ENCODE measurements at regions not wholly inside any gene's neighbourhood (a gene's known extent, or its start where the extent isn't known, plus 50 kb on each side); places are given as distances from the start of the nearest gene placed in this dataset.

GRCh38 chr6:94464018-94464510 is 1044.7 kb upstream of the EPHA7 start:
- POLR2A ChIA-PET = no interaction called here
- no peaks in the 10 kb centered on the region for H3K36me3 ChIP-seq (ENCODE audit: control insufficient read depth in 1 of 2, insufficient read depth in 2 of 2, low read length in 2 of 2)
- H3K27me3 ChIP-seq (ENCODE audit: insufficient read depth, low read length) = no peaks in the 10 kb centered on the region
- no peak overlapping the region for H3K4me3 ChIP-seq (replicated peaks in 1 of 2; ENCODE audit: low read depth in 1 of 2, low read length in 2 of 2)
- H3K9ac ChIP-seq (ENCODE audit: low read length) = no peak overlapping the region
- no peak for ATAC-seq
- peaks cover 0 to 3% of the 10 kb centered on the region in 2 experiments; a peak in 2 of 4 replicates for H3K9me3 ChIP-seq (ENCODE audit: control insufficient read depth in 1 of 2, insufficient read depth in 1 of 2, low read depth in 1 of 2, low read length in 2 of 2)
- RAD21 ChIA-PET (ENCODE audit: low non-redundant PET in 1 of 2, low total read pairs in 2 of 2, uncharacterized antibody in 2 of 2, unreplicated experiment in 2 of 2) = no interaction called here
- H3K27ac ChIP-seq (ENCODE audit: low read depth, low read length) = no peak overlapping the region
- no peaks in the 10 kb centered on the region for H3K79me2 ChIP-seq (ENCODE audit: insufficient read depth, low read length)
- intact Hi-C loops (cut with micrococcal nuclease) = no loop called here
- no peak for DNase-seq (ENCODE audit: low read depth, low spot score)
- H4K20me1 ChIP-seq (ENCODE audit: insufficient read depth) = no peaks in the 10 kb centered on the region
- BruUV-seq (replicated peaks) = no TSS peak
- no peak overlapping the region for H3K4me2 ChIP-seq (ENCODE audit: low read length)
- TF ChIP-seq, protein P1, sequence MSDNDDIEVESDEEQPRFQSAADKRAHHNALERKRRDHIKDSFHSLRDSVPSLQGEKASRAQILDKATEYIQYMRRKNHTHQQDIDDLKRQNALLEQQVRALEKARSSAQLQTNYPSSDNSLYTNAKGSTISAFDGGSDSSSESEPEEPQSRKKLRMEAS (IDR thresholded peaks at IDR 0.05) = no peak
- TF ChIP-seq, protein P2, sequence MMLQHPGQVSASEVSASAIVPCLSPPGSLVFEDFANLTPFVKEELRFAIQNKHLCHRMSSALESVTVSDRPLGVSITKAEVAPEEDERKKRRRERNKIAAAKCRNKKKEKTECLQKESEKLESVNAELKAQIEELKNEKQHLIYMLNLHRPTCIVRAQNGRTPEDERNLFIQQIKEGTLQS (IDR thresholded peaks at IDR 0.05) = no peak
- no peak for TF ChIP-seq POLR2A (IDR thresholded peaks at IDR 0.05; ENCODE audit: borderline replicate concordance, extremely low read depth, insufficient read depth, insufficient read length)
- TF ChIP-seq FOSL1 (IDR thresholded peaks at IDR 0.05; ENCODE audit: low read depth) = no peak
- no peak for TF ChIP-seq JUND (IDR thresholded peaks at IDR 0.05)
- TF ChIP-seq EGR1 (IDR thresholded peaks at IDR 0.05; ENCODE audit: low read depth) = no peak
- TF ChIP-seq TCF7L2 (IDR thresholded peaks at IDR 0.05; ENCODE audit: borderline replicate concordance, extremely low read depth, insufficient read depth, insufficient read length) = no peak
- CTCF ChIA-PET = no interaction called here
- no peaks in the 10 kb centered on the region for H3K9me2 ChIP-seq (ENCODE audit: insufficient read depth)
- no peak overlapping the region for H2AFZ ChIP-seq (ENCODE audit: low read depth, low read length, poor library complexity, severe bottlenecking)
- no peaks in the 10 kb centered on the region for H3K4me1 ChIP-seq (ENCODE audit: control insufficient read depth in 1 of 2, insufficient read depth in 2 of 2, low read length in 2 of 2)

DNA sequence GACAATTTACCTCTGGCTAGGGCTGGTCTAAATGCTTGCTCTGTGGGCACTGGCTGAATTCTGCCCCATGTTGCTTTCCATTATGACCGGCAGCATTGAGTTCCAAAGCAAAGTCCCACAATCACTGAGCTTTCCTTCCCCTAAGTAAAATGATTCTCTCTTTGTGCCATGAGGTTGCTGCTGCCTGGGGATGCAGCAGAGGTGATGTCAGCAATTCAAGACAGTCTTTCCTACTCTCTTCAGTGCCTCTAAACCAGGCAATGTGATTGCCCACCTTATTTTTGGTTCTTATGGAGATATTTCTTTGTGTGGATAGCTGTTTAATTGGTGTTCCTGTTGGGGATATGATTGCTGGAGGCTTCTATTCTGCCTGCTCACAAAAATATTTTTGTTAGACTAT is 1043.9 kb upstream of the EPHA7 start:
- Histone ChIP-seq H3K79me2 (ENCODE audit: insufficient read depth, low read length) (no peaks in the 10 kb centered on the region), H3K9me2 (ENCODE audit: insufficient read depth) (no peaks in the 10 kb centered on the region), H3K27me3 (ENCODE audit: insufficient read depth, low read length) (no peaks in the 10 kb centered on the region), H3K9ac (ENCODE audit: low read length) (no peak overlapping the region), H3K9me3 (ENCODE audit: control insufficient read depth in 1 of 2, insufficient read depth in 1 of 2, low read depth in 1 of 2, low read length in 2 of 2) (peaks cover 0 to 3% of the 10 kb centered on the region in 2 experiments; a peak in 2 of 4 replicates), H3K27ac (ENCODE audit: low read depth, low read length) (no peak overlapping the region), H2AFZ (ENCODE audit: low read depth, low read length, poor library complexity, severe bottlenecking) (no peak overlapping the region), H3K4me1 (ENCODE audit: control insufficient read depth in 1 of 2, insufficient read depth in 2 of 2, low read length in 2 of 2) (no peaks in the 10 kb centered on the region), H4K20me1 (ENCODE audit: insufficient read depth) (no peaks in the 10 kb centered on the region), H3K4me3 (replicated peaks in 1 of 2; ENCODE audit: low read depth in 1 of 2, low read length in 2 of 2) (no peak overlapping the region), H3K4me2 (ENCODE audit: low read length) (no peak overlapping the region), H3K36me3 (ENCODE audit: control insufficient read depth in 1 of 2, insufficient read depth in 2 of 2, low read length in 2 of 2) (no peaks in the 10 kb centered on the region)
- intact Hi-C loops (cut with micrococcal nuclease) = no loop called here
- no peak for ATAC-seq
- TF ChIP-seq JUND (IDR thresholded peaks at IDR 0.05) (no peak), EZH2phosphoT487 (IDR thresholded peaks at IDR 0.05; ENCODE audit: borderline replicate concordance) (no peak), SRF (IDR thresholded peaks at IDR 0.05; ENCODE audit: low read depth) (no peak), CEBPB (IDR thresholded peaks at IDR 0.05; ENCODE audit: low read depth) (no peak), YY1 (IDR thresholded peaks at IDR 0.05; ENCODE audit: extremely low read depth, insufficient replicate concordance, low read depth, low read length) (no peak)
- TF ChIP-seq, protein P3, sequence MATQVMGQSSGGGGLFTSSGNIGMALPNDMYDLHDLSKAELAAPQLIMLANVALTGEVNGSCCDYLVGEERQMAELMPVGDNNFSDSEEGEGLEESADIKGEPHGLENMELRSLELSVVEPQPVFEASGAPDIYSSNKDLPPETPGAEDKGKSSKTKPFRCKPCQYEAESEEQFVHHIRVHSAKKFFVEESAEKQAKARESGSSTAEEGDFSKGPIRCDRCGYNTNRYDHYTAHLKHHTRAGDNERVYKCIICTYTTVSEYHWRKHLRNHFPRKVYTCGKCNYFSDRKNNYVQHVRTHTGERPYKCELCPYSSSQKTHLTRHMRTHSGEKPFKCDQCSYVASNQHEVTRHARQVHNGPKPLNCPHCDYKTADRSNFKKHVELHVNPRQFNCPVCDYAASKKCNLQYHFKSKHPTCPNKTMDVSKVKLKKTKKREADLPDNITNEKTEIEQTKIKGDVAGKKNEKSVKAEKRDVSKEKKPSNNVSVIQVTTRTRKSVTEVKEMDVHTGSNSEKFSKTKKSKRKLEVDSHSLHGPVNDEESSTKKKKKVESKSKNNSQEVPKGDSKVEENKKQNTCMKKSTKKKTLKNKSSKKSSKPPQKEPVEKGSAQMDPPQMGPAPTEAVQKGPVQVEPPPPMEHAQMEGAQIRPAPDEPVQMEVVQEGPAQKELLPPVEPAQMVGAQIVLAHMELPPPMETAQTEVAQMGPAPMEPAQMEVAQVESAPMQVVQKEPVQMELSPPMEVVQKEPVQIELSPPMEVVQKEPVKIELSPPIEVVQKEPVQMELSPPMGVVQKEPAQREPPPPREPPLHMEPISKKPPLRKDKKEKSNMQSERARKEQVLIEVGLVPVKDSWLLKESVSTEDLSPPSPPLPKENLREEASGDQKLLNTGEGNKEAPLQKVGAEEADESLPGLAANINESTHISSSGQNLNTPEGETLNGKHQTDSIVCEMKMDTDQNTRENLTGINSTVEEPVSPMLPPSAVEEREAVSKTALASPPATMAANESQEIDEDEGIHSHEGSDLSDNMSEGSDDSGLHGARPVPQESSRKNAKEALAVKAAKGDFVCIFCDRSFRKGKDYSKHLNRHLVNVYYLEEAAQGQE (IDR thresholded peaks at IDR 0.05; ENCODE audit: low read depth) = no peak
- ChIA-PET CTCF (no interaction called here), RAD21 (ENCODE audit: low non-redundant PET in 1 of 2, low total read pairs in 2 of 2, uncharacterized antibody in 2 of 2, unreplicated experiment in 2 of 2) (no interaction called here), POLR2A (no interaction called here)
- no peak for DNase-seq (ENCODE audit: low read depth, low spot score)
- BruUV-seq (replicated peaks) = no TSS peak

All from HCT116 (cell line).